ENCODE measurements at regions not wholly inside any gene's neighbourhood (a gene's known extent, or its start where the extent isn't known, plus 50 kb on each side); places are given as distances from the start of the nearest gene placed in this dataset.

DNA sequence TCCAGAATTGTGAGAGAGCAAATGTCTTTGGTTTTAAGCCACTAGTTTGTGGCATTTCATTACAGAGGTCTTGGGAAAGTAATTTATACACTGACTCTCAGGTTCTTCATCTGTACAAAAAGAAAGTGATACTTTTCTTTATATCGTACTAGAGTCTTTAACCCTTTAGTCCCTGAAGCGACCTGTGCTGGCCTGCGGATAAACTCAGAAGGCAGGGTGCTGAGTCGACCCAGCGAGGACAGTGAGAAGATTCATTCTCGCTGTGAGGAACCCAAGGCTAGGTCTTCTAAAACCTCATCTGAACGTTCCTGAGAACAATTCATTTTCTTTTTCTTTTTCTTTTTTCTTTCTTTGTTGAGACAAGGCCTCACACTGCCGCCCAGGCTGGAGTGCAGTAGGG is 514.2 kb upstream of the MGMT start:
- Mint-ChIP-seq H3K36me3 (ENCODE audit: low read depth) (0 out of 2 replicates have a peak, but pooled peaks cover 6% of the 10 kb centered on the region), H3K27me3 (ENCODE audit: insufficient read depth) (no peaks in the 10 kb centered on the region; the same call in 1 of the 2 replicates), H3K9me3 (peaks cover 39% of the 10 kb centered on the region), H3K27ac (no peak overlapping the region), H3K4me1 (ENCODE audit: low read depth) (no peaks in the 10 kb centered on the region), H3K4me3 (no peak overlapping the region)
- no peak for DNase-seq
- TF ChIP-seq, protein P1, sequence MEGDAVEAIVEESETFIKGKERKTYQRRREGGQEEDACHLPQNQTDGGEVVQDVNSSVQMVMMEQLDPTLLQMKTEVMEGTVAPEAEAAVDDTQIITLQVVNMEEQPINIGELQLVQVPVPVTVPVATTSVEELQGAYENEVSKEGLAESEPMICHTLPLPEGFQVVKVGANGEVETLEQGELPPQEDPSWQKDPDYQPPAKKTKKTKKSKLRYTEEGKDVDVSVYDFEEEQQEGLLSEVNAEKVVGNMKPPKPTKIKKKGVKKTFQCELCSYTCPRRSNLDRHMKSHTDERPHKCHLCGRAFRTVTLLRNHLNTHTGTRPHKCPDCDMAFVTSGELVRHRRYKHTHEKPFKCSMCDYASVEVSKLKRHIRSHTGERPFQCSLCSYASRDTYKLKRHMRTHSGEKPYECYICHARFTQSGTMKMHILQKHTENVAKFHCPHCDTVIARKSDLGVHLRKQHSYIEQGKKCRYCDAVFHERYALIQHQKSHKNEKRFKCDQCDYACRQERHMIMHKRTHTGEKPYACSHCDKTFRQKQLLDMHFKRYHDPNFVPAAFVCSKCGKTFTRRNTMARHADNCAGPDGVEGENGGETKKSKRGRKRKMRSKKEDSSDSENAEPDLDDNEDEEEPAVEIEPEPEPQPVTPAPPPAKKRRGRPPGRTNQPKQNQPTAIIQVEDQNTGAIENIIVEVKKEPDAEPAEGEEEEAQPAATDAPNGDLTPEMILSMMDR (IDR thresholded peaks at IDR 0.05): no peak

DNA sequence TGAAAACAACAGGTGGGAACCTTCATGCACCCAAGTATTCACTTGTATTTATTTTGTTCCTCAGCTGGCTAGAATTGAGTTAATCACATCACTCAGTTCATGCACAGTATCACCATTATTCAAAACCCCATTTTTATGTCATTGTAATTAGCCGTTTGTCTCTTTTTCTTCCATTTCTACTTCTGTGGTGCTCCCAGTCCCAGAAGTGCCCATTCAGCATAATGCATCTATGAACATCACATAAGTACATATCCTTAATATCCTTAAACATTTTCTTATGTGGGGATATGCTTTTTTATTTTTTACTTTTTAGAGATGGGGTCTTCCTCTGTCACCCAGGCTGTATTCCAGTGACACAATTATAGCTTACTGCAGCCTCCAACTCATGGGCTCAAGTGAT is 510.9 kb upstream of the MGMT start:
- Mint-ChIP-seq H3K36me3 (ENCODE audit: low read depth) (peaks cover 15% of the 10 kb centered on the region; the same call in 1 of the 2 replicates), H3K4me1 (ENCODE audit: low read depth) (no peaks in the 10 kb centered on the region), H3K9me3 (peaks cover 61% of the 10 kb centered on the region), H3K27me3 (ENCODE audit: insufficient read depth) (no peaks in the 10 kb centered on the region; the same call in 1 of the 2 replicates), H3K4me3 (no peak overlapping the region), H3K27ac (no peak overlapping the region)
- TF ChIP-seq, protein P1 (IDR thresholded peaks at IDR 0.05): no peak
- no peak for DNase-seq

DNA sequence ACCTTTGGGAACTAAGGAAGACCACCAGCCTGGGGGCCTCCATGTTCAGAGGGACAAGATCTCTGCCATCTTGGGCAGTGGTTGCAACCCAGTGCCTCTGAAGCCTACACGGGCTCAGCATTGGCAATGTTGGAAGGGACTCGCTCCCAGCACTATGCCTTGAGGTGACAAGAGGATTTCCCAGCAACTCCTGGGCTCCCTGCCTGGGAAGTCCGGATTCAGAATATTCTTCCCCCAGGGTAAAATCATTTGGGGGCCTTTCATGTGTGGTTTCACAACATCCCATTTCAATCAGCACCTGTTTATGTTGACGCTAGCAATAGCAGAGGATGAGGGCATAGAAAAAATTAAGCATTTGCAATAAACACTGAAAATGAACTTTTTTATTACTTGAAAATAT is 509.8 kb upstream of the MGMT start:
- peaks cover 15% of the 10 kb centered on the region; the same call in 1 of the 2 replicates for H3K36me3 Mint-ChIP-seq (ENCODE audit: low read depth)
- no peak overlapping the region for H3K4me3 Mint-ChIP-seq
- no peaks in the 10 kb centered on the region for H3K4me1 Mint-ChIP-seq (ENCODE audit: low read depth)
- DNase-seq: no peak
- H3K27me3 Mint-ChIP-seq (ENCODE audit: insufficient read depth): no peaks in the 10 kb centered on the region; the same call in 1 of the 2 replicates
- H3K27ac Mint-ChIP-seq: no peak overlapping the region
- TF ChIP-seq, protein P1 (IDR thresholded peaks at IDR 0.05): no peak
- H3K9me3 Mint-ChIP-seq: peaks cover 59% of the 10 kb centered on the region

DNA sequence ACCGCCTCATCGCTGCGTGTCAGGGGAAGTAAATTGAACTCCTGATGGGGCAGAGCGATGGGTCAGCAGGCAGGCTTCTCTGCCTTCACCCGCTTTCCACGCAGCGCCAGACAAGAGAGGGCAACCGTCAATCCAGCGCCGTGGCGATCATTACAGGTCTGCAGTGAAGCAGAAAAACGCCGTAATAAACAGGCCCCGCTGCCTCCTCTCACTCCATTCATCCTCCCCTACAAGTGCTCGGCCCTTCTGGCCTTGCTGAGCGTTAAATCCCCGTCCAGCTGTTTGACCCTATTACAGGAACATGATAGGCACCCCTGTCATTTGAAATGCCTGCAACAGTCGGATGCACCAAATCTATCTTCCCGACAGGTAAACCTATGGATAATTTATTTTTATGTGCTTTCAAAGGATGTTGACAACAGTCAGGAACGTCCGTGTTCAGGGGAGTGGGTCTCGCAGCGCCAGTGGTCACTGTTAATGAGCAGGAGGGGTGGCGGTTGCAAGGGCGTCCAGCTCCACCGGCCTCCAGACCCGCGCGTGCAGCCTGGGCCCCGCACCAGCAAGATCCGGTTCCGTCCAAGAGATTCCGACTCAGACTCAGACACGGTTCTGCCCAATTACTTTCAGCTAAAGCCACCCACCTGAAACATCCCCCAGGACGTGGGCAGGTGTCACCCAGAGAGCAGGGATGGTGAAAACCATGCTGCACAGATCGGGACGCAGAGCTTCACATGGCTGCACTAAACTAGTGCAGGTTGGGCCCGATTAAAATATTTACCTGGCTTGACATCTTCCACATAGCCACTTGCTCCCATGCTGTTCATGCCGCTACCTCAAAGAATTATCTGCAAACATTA is 508.0 kb upstream of the MGMT start:
- Mint-ChIP-seq H3K27ac (no peak overlapping the region), H3K4me3 (no peak overlapping the region), H3K36me3 (ENCODE audit: low read depth) (peaks cover 14% of the 10 kb centered on the region; the same call in 1 of the 2 replicates), H3K27me3 (ENCODE audit: insufficient read depth) (no peaks in the 10 kb centered on the region), H3K4me1 (ENCODE audit: low read depth) (no peaks in the 10 kb centered on the region), H3K9me3 (peaks cover 60% of the 10 kb centered on the region)
- TF ChIP-seq, protein P1 (IDR thresholded peaks at IDR 0.05): no peak
- DNase-seq: no peak

DNA sequence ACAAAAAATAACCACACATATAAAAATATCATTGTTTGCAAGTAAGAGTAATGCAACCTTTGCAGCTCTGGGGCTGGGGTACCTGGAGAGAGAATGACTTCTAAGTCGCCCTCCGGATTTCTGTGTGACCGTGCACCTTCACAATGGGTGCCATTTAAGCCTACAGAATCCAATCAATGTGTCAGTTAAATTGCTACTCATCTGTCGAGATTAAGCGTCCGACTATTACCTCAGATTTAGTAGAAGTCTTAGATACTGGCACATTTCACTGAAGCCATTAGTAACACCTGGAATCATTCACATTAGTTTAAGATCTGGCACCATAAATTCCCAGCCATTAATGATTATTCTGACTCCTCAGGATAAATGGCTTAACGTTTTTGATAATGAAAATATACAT is 507.3 kb upstream of the MGMT start:
- H3K36me3 Mint-ChIP-seq (ENCODE audit: low read depth): peaks cover 9% of the 10 kb centered on the region; the same call in 1 of the 2 replicates
- TF ChIP-seq, protein P1 (IDR thresholded peaks at IDR 0.05): no peak
- H3K27ac Mint-ChIP-seq: no peak overlapping the region
- DNase-seq: no peak
- no peak overlapping the region for H3K4me3 Mint-ChIP-seq
- no peaks in the 10 kb centered on the region for H3K4me1 Mint-ChIP-seq (ENCODE audit: low read depth)
- H3K27me3 Mint-ChIP-seq (ENCODE audit: insufficient read depth): no peaks in the 10 kb centered on the region
- peaks cover 55% of the 10 kb centered on the region for H3K9me3 Mint-ChIP-seq

Data from HFFc6 (cell line).